K562 (cell line): ENCODE measurements at regions not wholly inside any gene's neighbourhood (a gene's known extent, or its start where the extent isn't known, plus 50 kb on each side); places are given as distances from the start of the nearest gene placed in this dataset. TPM values are rescaled to one million over a fixed set of nuclear protein-coding genes. Genes with fewer than 3 reads are reported as not detected.
"Not testable (repeated sequence)": the region's sequence is repeated elsewhere in the genome, so short reads cannot be mapped to it uniquely, and the experiment has no call there.

Source experiments
- ATAC-seq: fragments of 200-7000 bp; cut with Tn5 transposase; 3 replicates; pipeline ENCODE4 v1.9.1; 2020; ENCODE audit warnings: moderate library complexity
- BruUV-seq: library from RNA; stranded (reverse); fragments of 400-500 nt; replicated peaks from 2 replicates; lab custom pipeline; 2021; lab: Mats Ljungman, UMichigan
- CTCF ChIA-PET: fragments of 300-600 bp; formaldehyde crosslinking; extraction: SDS; loops from one replicate; lab custom pipeline; 2021; ENCODE audit warnings: low intra/inter-chr PET ratio; lab: Yijun Ruan, JAX
- POLR2A ChIA-PET: fragments of 300-600, 350-650 bp; sonication (Branson Sonifier 250); formaldehyde crosslinking; extraction: SDS; loops from one replicate; lab custom pipeline; 2021; ENCODE audit warnings: antibody characterized with exemption, inconsistent platforms; lab: Yijun Ruan, JAX
- DNase-seq, 4 experiments: peaks; one replicate each; pipeline versions ENCODE4 v3.0.0 to v3.0.0-alpha.2; 2011 to 2018; ENCODE audit warnings: low spot score in 3 of 4, mixed read lengths in 3 of 4; ENCODE audit errors: extremely low read depth in 1 of 4
- FAIRE-seq: peaks from 2 replicates; lab custom pipeline; 2011; peaks lifted over from hg19 to GRCh38; lab: Jason Lieb, UNC
- H2AFZ ChIP-seq: 2 replicates; pipeline ENCODE4 v1.6.0; 2011; ENCODE audit warnings: low read depth, low read length, control low read depth, inconsistent platforms
- H3K27ac ChIP-seq: fragments of 200-600 bp; 3 replicates; pipeline ENCODE4 v1.8.0; 2011; ENCODE audit warnings: low read depth, mild to moderate bottlenecking, control low read depth, inconsistent platforms, low read length, moderate library complexity, mixed read lengths; ENCODE audit errors: extremely low read depth
- H3K27me3 ChIP-seq, 2 experiments: fragments of 300-600 bp in 1 of 2; 2 replicates in 1 of 2; 3 replicates in 1 of 2; pipeline versions ENCODE4 v1.6.0 to v1.8.0; 2011; ENCODE audit warnings: inconsistent platforms in 2 of 2, low read length in 2 of 2, mild to moderate bottlenecking in 1 of 2, mixed read lengths in 1 of 2, moderate library complexity in 1 of 2; ENCODE audit not compliant: control insufficient read depth in 2 of 2, insufficient read depth in 2 of 2
- H3K36me3 ChIP-seq: fragments of 300-600 bp; 3 replicates; pipeline ENCODE4 v1.8.0; 2011; ENCODE audit warnings: mild to moderate bottlenecking, low read length, inconsistent platforms; ENCODE audit not compliant: control insufficient read depth, insufficient read depth
- H3K4me1 ChIP-seq, 2 experiments: fragments of 200-600 bp in 1 of 2; replicated peaks in 1 of 2; 2 replicates in 1 of 2; 3 replicates in 1 of 2; pipeline versions ENCODE4 v1.5.1 to v1.8.0; 2011; ENCODE audit warnings: inconsistent platforms in 2 of 2, low read length in 2 of 2, mild to moderate bottlenecking in 1 of 2, mixed read lengths in 1 of 2, moderate library complexity in 1 of 2; ENCODE audit not compliant: control insufficient read depth in 2 of 2, insufficient read depth in 2 of 2
- H3K4me2 ChIP-seq: 2 replicates; pipeline ENCODE4 v1.6.1; 2011; ENCODE audit warnings: low read length, control low read depth, inconsistent platforms, mixed read lengths; ENCODE audit not compliant: insufficient read depth
- H3K4me3 ChIP-seq: fragments of 200-600 bp; sonication (generic), shearing (Covaris generic); 2 replicates; pipeline ENCODE4 v1.5.1; 2016; ENCODE audit warnings: control low read depth, inconsistent platforms
- H3K79me2 ChIP-seq: fragments of 200-600 bp; 3 replicates; pipeline ENCODE4 v1.8.0; 2011; ENCODE audit warnings: low read length, inconsistent platforms; ENCODE audit not compliant: control insufficient read depth, insufficient read depth
- H3K9ac ChIP-seq, 2 experiments: 2 replicates each; pipeline versions ENCODE4 v1.6.0 to v1.6.1; 2011; ENCODE audit warnings: low read depth in 2 of 2, low read length in 2 of 2, control low read depth in 1 of 2, inconsistent platforms in 1 of 2, mild to moderate bottlenecking in 1 of 2, mixed read lengths in 1 of 2; ENCODE audit not compliant: insufficient read depth in 1 of 2
- H3K9me1 ChIP-seq: one replicate; pipeline ENCODE4 v1.6.0; 2011; ENCODE audit warnings: inconsistent platforms, mild to moderate bottlenecking, low read length, moderate library complexity; ENCODE audit not compliant: control insufficient read depth, insufficient read depth
- H3K9me3 ChIP-seq: replicated peaks from 2 replicates; pipeline ENCODE4 v1.5.1; 2011; ENCODE audit warnings: low read depth, low read length, inconsistent platforms; ENCODE audit not compliant: control insufficient read depth, insufficient read depth
- H4K20me1 ChIP-seq: replicated peaks from 2 replicates; pipeline ENCODE4 v1.6.1; 2011; ENCODE audit warnings: low read length, inconsistent platforms, mixed read lengths; ENCODE audit not compliant: control insufficient read depth, insufficient read depth
- BRD9 ChIP-seq: fragments of 450-650 bp; IDR thresholded peaks from 2 replicates; pipeline ENCODE4 v1.6.1; 2018; ENCODE audit warnings: low read depth; ENCODE audit not compliant: partially characterized antibody
- CEBPB ChIP-seq: fragments of 450-650 bp; IDR thresholded peaks from 2 replicates; pipeline ENCODE4 v1.6.1; 2016; ENCODE audit warnings: missing genetic modification characterization, missing compliant biosample characterization
- CEBPG ChIP-seq, 3 experiments: fragments of 200-800 bp in 1 of 3; sonication (Bioruptor generic) in 1 of 3; sonication (generic) in 1 of 3; formaldehyde crosslinking in 1 of 3; IDR thresholded peaks in 2 of 3; conservative IDR thresholded peaks in 1 of 3; 2 replicates each; pipeline versions ENCODE4 v1.6.1 to v1.8.0; 2016 to 2022; ENCODE audit warnings: missing compliant biosample characterization in 2 of 3, missing genetic modification characterization in 2 of 3, mild to moderate bottlenecking in 1 of 3, missing genetic modification reagents in 1 of 3
- NFRKB ChIP-seq: fragments of 450-650 bp; IDR thresholded peaks from 2 replicates; pipeline ENCODE4 v1.6.1; 2016; ENCODE audit warnings: low read depth
- TRIM24 ChIP-seq, 2 experiments: fragments of 450-650 bp; IDR thresholded peaks; 2 replicates each; pipeline ENCODE4 v1.6.1; 2016
- ZNF24 ChIP-seq: fragments of 450-650 bp; IDR thresholded peaks from 2 replicates; pipeline ENCODE4 v1.6.1; 2016
- WGBS: fragments of 100-300 bp; shearing (Covaris generic); methylation state at CpG from one replicate; pipeline ENCODE4 v1.1.6; 2016; ENCODE audit warnings: low coverage, mixed read lengths; ENCODE audit not compliant: insufficient coverage; ENCODE audit errors: missing lambda C conversion rate; 5-methylcytosine and 5-hydroxymethylcytosine counted together
- in situ Hi-C: fragments of 300-500 bp; cut with MboI; formaldehyde crosslinking; loops from 4 replicates; pipeline ENCODE4 v1.15.0; 2018; ENCODE audit warnings: inconsistent platforms, mixed read lengths
- intact Hi-C: fragments of 100-400 bp; cut with micrococcal nuclease; formaldehyde crosslinking; loops from 2 replicates; pipeline ENCODE4 v1.14.2; 2022
- small RNA-seq: library from RNA; depleted of rRNA; stranded (forward); fragments of <200 nt; gene quantifications from one replicate; pipeline ENCODE3, GENCODE V24; 2014
- TF ChIP-seq, protein P1 (sequence below), 2 experiments: fragments of 450-650 bp in 1 of 2; sonication (generic) in 1 of 2; formaldehyde crosslinking in 1 of 2; IDR thresholded peaks in 1 of 2; conservative IDR thresholded peaks in 1 of 2; 2 replicates each; pipeline versions ENCODE4 v1.6.1 to v1.8.1; 2016 to 2023; ENCODE audit warnings: mild to moderate bottlenecking in 2 of 2, moderate library complexity in 2 of 2, inconsistent platforms in 1 of 2, missing genetic modification reagents in 1 of 2

DNA sequence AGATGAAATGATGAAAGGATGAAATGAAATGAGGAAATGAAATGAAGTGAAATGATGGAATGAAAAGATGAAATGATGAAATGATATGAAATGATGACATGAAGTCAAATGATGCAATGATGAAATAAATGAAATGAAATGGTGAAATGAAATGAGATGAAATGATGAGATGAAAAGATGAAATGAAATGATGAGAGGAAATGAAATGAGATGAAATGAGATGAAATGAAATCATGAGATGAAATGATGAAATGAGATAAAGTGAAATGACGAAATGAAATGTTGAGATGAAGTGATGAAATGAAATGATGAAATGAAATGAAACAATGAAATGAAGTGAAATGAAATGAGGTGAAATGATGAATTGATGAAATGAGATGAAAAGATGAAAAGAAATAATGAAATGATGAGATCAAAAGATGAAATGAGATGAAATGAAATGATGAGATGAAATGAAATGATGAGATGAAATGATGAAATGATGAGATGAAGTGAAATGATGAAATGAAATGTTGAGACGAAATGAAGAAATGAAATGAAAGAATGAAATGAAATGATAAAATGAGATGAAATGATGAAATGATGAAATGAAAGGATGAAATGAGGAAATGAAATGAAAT is 129.5 kb upstream of the TP53TG3C start:
- H3K27ac ChIP-seq; POLR2A ChIA-PET; H4K20me1 ChIP-seq; H3K4me2 ChIP-seq; intact Hi-C loops; H2AFZ ChIP-seq; H3K9me3 ChIP-seq; BruUV-seq; H3K9ac ChIP-seq; H3K27me3 ChIP-seq; H3K4me3 ChIP-seq; DNase-seq; H3K4me1 ChIP-seq; FAIRE-seq; H3K9me1 ChIP-seq; H3K36me3 ChIP-seq; H3K79me2 ChIP-seq; CTCF ChIA-PET; ATAC-seq; TF ChIP-seq CEBPG (CRISPR knock-in tag; IDR thresholded peaks at IDR 0.05): not testable (repeated sequence)
- in situ Hi-C loops = loop anchor here (25.0 kb wide), 1 partner anchor 952 kb away; no protein-coding TSS in a partner anchor
- 20% methylated on average over 2 of the region's 2 CpGs for WGBS
- TF ChIP-seq, protein P1, sequence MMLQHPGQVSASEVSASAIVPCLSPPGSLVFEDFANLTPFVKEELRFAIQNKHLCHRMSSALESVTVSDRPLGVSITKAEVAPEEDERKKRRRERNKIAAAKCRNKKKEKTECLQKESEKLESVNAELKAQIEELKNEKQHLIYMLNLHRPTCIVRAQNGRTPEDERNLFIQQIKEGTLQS (IDR thresholded peaks at IDR 0.05) = peak; percentile 54; the same call in 1 of the 2 replicates
- TF ChIP-seq, protein P1 (CRISPR knock-in tag; conservative IDR thresholded peaks at IDR 0.05) = not testable (repeated sequence)
- TF ChIP-seq CEBPB = peak; percentile 36
- peak; percentile 44 for TF ChIP-seq BRD9
- TF ChIP-seq ZNF24 = peak; percentile 88
- peak; percentile 49 to 75 for TF ChIP-seq CEBPG (tag; conservative IDR thresholded peaks at IDR 0.05 in 1 of 2, IDR thresholded peaks at IDR 0.05 in 1 of 2)
- TF ChIP-seq NFRKB = 0 out of 2 replicates have a peak, but pooled peaks have one; percentile 35
- TF ChIP-seq TRIM24 (IDR thresholded peaks at IDR 0.05) = peak; percentile 97 to 98

Small RNA genes in the stretch of these regions (small RNA-seq; reads per million reads assigned to genes)
- not detected for gene AC145350.3
